ENCODE measurements at regions not wholly inside any gene's neighbourhood (a gene's known extent, or its start where the extent isn't known, plus 50 kb on each side); places are given as distances from the start of the nearest gene placed in this dataset.

GRCh38 chr1:37242501-37242900 lies 208.2 kb upstream of the GRIK3 start:
- DNase-seq: no peak

DNA sequence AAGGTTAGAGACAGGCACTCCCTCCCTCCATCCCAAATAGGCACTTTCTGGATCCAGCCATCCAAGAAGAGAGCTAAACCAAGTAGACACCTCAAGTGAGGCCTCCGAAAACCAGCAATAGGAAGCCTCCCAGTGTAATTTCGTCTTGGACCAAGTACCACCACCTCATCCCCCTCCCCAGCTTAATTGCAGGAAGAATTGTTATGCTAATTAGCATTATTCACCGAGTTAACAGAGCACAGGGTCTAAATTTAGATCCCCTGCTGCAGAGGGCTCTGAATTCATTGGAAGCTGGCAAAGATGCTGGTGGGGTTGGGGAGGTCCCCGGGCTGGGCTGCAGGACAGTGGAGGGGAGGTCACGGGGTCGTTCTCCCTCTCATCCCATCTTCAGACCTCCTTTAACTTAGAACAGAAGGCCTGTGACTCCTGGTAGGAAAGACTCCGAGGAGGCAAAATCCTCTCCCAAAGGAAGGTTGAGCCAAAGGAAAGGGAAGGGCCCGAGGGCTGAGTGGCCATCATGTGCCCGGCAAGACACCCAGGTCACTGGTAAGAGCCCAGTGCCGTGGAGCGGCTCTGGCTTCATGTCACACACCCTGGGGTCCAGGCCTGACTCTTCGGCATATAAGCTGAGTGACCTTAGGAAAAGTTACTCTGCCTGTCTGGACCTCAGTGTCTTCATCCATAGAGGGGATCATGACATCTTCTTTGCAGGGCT lies 209.2 kb upstream of the GRIK3 start:
- DNase-seq: no peak

DNA sequence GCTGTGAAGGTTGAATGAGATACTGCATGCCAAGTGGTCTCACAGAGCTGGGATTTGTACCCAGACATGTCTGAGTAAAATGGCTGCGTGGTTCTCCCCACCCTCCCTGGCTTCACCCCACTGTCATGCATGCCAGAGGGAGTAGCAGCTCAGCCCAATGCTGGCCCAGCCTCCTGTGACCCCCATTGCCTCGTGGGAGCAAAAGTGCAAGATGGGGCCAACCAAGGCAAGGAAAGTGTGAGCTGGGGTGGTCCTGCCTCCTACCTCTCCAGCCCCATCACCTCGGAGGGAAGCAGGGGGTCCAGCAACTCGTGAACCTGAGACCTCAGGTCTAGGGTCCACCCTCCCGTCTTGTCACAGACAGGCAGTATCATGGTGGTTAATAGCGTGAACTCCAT lies 209.8 kb upstream of the GRIK3 start:
- DNase-seq: no peak

- DNase-seq: no peak
Measured at GRCh38 chr1:37244815-37245214, 210.5 kb upstream of the GRIK3 start.

DNA sequence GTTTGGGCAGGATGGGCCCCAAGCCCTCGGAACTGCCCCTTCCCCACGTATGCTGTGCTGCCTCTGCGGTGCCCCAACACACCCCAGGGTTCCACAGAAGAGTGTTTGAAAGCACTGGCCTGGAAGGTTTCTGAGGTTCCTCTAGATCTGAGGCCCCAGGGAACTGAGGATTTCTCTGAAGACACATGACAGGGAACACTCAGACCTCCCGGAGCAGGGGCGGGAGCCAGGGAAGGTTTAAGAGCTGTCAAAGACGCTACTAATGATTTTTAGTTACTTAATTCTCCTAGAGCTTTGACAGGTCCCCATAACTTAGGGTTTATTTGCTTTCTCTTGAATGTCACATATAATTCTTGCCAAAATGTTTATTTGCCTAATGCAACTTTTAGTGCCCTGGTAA lies 212.3 kb upstream of the GRIK3 start:
- DNase-seq: no peak

DNA sequence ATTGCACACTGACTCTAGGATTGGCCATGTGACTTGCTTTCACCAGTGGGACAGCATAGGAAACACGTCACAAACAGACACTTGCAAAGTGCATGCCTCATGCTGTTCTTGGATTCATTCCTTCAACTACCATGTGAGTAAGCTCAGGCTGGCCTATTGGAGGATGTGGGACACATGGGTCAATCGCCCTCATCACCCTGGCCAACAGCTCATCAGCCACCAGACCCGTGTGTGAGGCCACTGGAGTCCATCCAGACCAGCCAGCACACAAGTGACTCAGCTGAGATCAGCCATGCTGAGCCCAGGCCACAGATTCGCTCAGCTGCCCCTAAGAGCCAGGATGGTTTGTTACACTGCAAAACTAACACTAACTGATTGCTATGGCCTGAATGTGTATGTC lies 216.1 kb upstream of the GRIK3 start:
- DNase-seq: no peak

- DNase-seq: peak; percentile 87
Measured at GRCh38 chr1:37255136-37255795, 219.1 kb upstream of the ZC3H12A start.

DNA sequence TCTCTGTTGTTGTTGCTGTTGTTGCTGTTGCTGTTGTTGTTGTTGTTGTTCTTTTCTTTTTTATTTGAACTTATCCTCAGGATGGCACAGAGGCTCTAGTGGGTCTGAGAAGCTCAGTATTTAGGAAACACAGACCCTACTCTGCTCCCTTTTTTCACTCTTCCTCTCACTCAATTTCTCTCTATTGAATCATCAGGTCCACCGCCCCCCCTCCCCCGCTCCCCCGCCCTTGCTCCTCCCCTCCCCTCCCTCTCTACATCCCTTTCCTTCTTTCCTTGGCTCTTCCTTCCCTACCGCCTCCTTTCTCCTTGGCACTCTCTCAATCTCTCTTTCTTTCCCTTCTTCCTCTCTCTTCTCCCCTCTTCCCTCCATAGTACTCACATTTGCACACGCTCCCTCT lies 218.5 kb upstream of the ZC3H12A start:
- peak; percentile 75 for DNase-seq

GRCh38 chr1:37257646-37258045 lies 216.7 kb upstream of the ZC3H12A start:
- DNase-seq: no peak

GRCh38 chr1:37258068-37258467 lies 216.3 kb upstream of the ZC3H12A start:
- peak; percentile 91 for DNase-seq

DNA sequence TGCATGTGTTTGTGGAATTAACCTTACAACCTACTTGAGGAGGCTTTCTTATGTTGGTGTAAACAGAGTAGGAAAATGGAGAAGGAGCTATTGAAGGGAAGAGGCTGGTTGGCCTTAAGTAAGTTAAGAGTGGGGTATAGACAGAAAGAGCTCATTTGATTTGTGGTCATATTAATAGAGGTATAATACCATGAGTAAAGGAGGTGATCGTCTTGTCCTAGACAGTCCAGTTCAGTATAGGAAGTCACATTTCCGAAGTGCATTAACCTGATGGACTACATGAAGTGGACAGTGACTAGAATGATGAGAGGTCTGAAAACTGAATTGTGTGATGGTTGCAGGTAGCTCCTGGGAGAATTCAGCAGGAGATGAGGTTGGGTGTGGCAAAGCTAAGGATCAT lies 215.4 kb upstream of the ZC3H12A start:
- DNase-seq: no peak

GRCh38 chr1:37261129-37261528 lies 213.3 kb upstream of the ZC3H12A start:
- no peak for DNase-seq

DNA sequence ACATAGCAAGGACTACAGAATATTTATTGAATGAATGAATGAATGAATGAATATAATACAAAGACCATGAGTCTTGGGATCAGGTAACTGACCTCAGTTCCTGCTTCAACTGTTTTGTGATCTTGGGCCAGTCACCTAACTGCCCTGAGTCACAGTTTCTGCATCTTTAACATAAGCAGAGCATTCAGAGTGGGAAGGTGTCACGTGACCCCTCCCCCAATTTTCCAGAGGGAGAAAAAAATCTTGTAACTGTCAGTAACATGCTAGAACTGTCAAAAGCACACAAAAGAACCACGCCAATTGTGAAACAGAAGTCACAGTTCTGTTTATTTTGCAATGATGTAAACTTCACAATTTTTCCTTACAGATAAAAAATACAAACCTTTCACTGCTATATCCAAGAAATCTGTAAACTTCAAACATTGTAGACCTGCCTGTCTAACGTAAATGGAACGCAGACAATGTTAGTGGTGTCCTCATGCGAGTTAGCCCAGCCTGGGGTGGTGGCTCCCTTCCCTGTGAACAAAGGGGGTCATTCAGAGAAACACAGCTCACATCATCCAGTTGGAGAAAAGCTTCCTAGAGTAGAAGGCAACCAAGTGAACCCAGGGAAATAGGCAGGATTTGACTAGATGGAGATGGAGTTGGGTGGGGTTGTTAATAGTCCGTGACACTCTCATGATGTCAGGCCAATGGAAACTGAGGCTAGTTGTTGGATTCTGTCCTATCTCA lies 211.8 kb upstream of the ZC3H12A start:
- no peak for DNase-seq

GRCh38 chr1:37265156-37265555 lies 209.2 kb upstream of the ZC3H12A start:
- DNase-seq: no peak

GRCh38 chr1:37265786-37266667 lies 208.4 kb upstream of the ZC3H12A start:
- DNase-seq: peak; percentile 30

DNA sequence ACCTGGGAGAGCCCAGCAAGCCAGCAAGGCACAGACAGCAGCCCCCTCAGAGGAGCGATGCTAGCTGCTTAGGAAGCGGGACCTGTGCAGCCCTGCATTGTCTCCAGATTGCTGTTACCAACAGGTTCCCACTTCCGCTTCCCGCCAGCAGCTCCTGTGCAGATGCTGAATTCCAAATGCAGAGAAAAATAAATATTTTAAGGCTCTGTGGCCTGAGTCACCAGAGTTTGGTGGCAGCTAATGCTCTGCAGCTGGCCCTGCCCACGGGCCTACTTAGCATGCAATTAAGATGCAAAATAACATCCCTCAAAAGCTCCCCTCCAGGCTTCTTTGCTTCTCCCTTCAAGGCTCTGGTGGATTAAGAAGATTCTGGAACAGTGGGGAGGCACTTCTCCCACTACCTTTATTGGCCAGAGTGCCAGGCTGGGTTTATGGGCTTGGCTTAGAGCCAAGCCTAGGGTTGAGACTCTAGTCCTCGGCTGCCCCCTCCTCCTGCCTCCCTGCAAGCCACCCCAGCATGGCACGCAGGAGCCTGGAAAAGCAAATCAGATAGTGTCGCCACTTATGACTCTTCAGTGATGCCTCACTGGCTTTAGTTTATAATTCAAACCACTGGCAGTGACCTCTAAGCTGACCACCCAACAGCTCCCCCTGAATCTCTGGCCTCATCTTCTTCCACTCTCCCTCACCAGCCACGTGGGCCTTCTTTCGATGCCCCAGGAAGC lies 207.1 kb upstream of the ZC3H12A start:
- DNase-seq: peak; percentile 54

DNA sequence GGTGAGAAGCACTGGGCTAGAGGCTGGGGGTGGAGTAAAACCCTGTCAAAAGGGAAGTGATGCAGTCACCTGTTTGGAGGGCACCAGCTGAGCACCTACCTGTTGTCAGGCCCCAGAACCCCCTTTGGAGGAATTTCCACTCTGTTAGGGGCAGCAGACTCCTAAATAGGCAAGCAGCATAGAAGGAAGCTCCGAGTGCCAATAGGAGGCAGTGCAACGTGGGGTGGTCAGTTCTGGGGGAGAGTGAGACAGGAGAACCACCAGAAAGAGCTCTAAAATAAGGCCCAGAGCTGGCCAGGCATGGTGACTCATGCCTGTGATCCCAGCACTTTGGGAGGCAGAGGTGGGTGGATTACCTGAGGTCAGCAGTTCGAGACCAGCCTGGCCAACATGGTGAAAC lies 203.7 kb upstream of the ZC3H12A start:
- DNase-seq: no peak

DNA sequence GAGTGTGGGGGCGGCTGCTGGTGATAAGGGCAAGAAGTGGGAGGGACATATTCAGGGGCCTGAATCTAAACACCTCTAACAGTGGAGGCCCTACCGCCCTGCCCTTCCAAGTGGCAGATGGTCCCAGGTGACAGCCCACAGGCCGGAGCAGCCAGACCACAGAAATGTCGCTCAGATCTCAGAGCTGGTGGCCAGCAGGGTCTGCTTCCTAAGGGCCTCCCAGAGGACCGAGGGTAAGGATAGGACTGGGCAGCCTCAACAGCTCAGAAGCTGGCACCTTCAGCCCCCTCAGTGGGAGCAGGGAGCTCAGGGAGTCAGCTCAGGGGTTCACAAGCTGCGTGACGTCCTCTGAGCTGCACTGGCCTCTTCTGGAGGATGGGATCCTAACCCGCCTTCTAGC lies 201.8 kb upstream of the ZC3H12A start:
- no peak for DNase-seq

DNA sequence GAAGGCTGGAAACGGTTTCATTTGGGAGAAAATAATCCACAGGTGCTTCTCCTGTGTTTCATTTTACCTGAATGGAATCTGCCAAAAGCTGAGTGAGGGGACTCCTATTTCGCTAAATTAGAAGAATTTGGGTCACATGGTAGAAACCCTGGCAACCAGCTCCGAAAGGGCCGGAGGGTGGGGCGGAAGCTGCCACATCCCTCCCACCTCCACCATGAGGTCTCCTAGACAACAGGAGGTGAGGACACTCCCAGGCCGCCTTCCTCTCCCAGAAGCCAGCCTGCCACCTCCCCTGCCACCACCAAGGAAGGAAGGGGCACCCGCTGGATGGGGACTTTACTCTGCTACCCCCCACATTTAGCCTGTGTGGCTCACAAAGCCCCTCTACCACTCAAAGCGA lies 199.9 kb upstream of the ZC3H12A start:
- no peak for DNase-seq

- peak; percentile 29 for DNase-seq
Measured at GRCh38 chr1:37274938-37275631, 199.3 kb upstream of the ZC3H12A start.

DNA sequence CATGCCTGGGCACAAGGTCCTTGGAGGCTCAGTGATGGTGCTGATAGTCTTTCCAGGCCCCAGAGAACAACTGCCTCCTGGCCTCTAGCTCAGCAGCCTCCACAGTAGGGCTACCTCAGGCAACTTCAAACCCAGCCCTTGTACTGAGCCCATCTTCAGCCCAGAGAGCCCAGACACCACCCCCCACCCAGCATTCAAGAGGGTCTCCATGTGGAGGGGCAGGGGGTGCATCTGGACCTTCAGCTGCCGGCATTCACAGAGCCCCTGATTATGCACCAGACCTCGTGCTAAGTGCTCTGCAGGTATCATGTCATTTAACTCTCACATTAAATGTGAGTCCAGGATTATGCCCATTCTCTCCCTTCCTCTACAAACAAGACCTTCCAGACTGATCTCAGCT lies 197.0 kb upstream of the ZC3H12A start:
- no peak for DNase-seq

- no peak for DNase-seq
Measured at GRCh38 chr1:37281354-37281753, 193.0 kb upstream of the ZC3H12A start.

Data from NCI-H2227 treated with DMSO at 0.1 percent for 48 hours (cell line).